ENCODE measurements at regions not wholly inside any gene's neighbourhood (a gene's known extent, or its start where the extent isn't known, plus 50 kb on each side); places are given as distances from the start of the nearest gene placed in this dataset.

GRCh38 chr4:120491481-120491880 is 424.8 kb upstream of the MAD2L1 start:
- intact Hi-C loops (cut with micrococcal nuclease), result no loop called here
- no peaks in the 10 kb centered on the region for H3K4me1 ChIP-seq (ENCODE audit: control insufficient read depth, insufficient read depth, low read length)

More at GRCh38 chr4:120491481-120491880, 424.8 kb upstream of the MAD2L1 start:
- TF ChIP-seq BHLHE40 (IDR thresholded peaks at IDR 0.05; ENCODE audit: low read depth, low read length) (no peak), RCOR1 (IDR thresholded peaks at IDR 0.05; ENCODE audit: insufficient replicate concordance, low read length) (no peak), MAZ (IDR thresholded peaks at IDR 0.05; ENCODE audit: borderline replicate concordance, low read depth, low read length) (no peak), CEBPB (IDR thresholded peaks at IDR 0.05; ENCODE audit: low read depth, low read length) (no peak), RFX5 (IDR thresholded peaks at IDR 0.05; ENCODE audit: low read depth, low read length) (no peak), ELK1 (IDR thresholded peaks at IDR 0.05; ENCODE audit: borderline replicate concordance, low read depth, low read length) (no peak), NFE2L2 (IDR thresholded peaks at IDR 0.05; ENCODE audit: low read depth, low read length) (no peak), MXI1 (IDR thresholded peaks at IDR 0.05; ENCODE audit: borderline replicate concordance, low read depth, low read length) (no peak), FOS (IDR thresholded peaks at IDR 0.05; ENCODE audit: low read depth, low read length) (no peak), POLR2A (IDR thresholded peaks at IDR 0.05; ENCODE audit: low read depth, low read length) (no peak), MAFK (IDR thresholded peaks at IDR 0.05; ENCODE audit: low read depth, low read length) (no peak), CTCF (conservative IDR thresholded peaks at IDR 0.05; ENCODE audit: low read depth, low read length) (no peak), SMC3 (IDR thresholded peaks at IDR 0.05; ENCODE audit: low read depth, low read length) (no peak), RAD21 (IDR thresholded peaks at IDR 0.05; ENCODE audit: low read length) (no peak), USF2 (IDR thresholded peaks at IDR 0.05; ENCODE audit: low read depth, low read length) (no peak), CHD1 (IDR thresholded peaks at IDR 0.05; ENCODE audit: low read depth, low read length) (no peak)
- no peak for DNase-seq
- Histone ChIP-seq H3K4me3 (ENCODE audit: insufficient read depth, low read depth, low read length) (no peak overlapping the region), H3K56ac (ENCODE audit: extremely low read depth, insufficient read depth, low read length) (no peak overlapping the region), H3K9me1 (ENCODE audit: insufficient read depth, low read length) (no peaks in the 10 kb centered on the region), H2BK5ac (ENCODE audit: low read depth, low read length, poor library complexity, severe bottlenecking) (no peak overlapping the region), H2AK5ac (ENCODE audit: low read depth, low read length) (no peak overlapping the region), H3K14ac (replicated peaks; ENCODE audit: low read depth, low read length) (no peak overlapping the region), H2AK9ac (replicated peaks; ENCODE audit: low read depth, low read length, poor library complexity) (no peak overlapping the region), H3K9me3 (ENCODE audit: control insufficient read depth, insufficient read depth, low read length) (no peaks in the 10 kb centered on the region), H3K4me2 (ENCODE audit: low read depth, low read length) (no peak overlapping the region), H4K91ac (ENCODE audit: insufficient read depth, low read depth, low read length) (no peak overlapping the region), H3K18ac (ENCODE audit: low read depth, low read length) (no peak overlapping the region), H2BK120ac (ENCODE audit: low read depth, low read length) (no peak overlapping the region), H3K4ac (ENCODE audit: low read depth, low read length) (no peak overlapping the region), H4K5ac (ENCODE audit: low read depth, low read length) (no peak overlapping the region), H4K8ac (ENCODE audit: low read depth in 2 of 2, low read length in 2 of 2) (no peak overlapping the region), H4K20me1 (ENCODE audit: insufficient read depth, low read length) (no peaks in the 10 kb centered on the region), H3K79me1 (ENCODE audit: low read depth in 1 of 2, low read length in 2 of 2) (no peaks in the 10 kb centered on the region), H3K23ac (ENCODE audit: low read depth, low read length) (no peak overlapping the region), H3K27ac (ENCODE audit: insufficient read depth, low read length) (no peak overlapping the region), H2AFZ (replicated peaks; ENCODE audit: low read length, poor library complexity) (no peak overlapping the region), H3K36me3 (ENCODE audit: control insufficient read depth, insufficient read depth, low read length) (no peaks in the 10 kb centered on the region), H3K9ac (ENCODE audit: low read depth, low read length) (no peak overlapping the region), H3K27me3 (ENCODE audit: control insufficient read depth, insufficient read depth, low read length) (no peaks in the 10 kb centered on the region), H2BK15ac (ENCODE audit: low read depth, low read length) (no peak overlapping the region), H2BK20ac (ENCODE audit: low read depth, low read length) (no peak overlapping the region)
- no CpG with 5 or more reads among the region's 3 CpGs for WGBS, 2 experiments (ENCODE audit: extremely low coverage in 2 of 2, insufficient read length in 1 of 2)
- ATAC-seq (ENCODE audit: low read depth), result no peak
- BruUV-seq (replicated peaks), result no TSS peak
- CTCF ChIA-PET, result no interaction called here
- POLR2A ChIA-PET (ENCODE audit: unreplicated experiment), result no interaction called here
- in situ Hi-C loops (cut with MboI; ENCODE audit: low sequenced_read_pairs) (no loop called here), dilution Hi-C loops (cut with HindIII; ENCODE audit: low sequenced_read_pairs, unreplicated experiment) (no loop called here)

Measured in IMR-90 (cell line).